Fibroblast of skin of left quadriceps (primary cell): ENCODE measurements at regions not wholly inside any gene's neighbourhood (a gene's known extent, or its start where the extent isn't known, plus 50 kb on each side); places are given as distances from the start of the nearest gene placed in this dataset.
A peak's percentile ranks its signal among the peaks of the same experiment; 100 is the strongest.

Experiments used
- DNase-seq, 2 experiments: peaks; one replicate each; pipeline ENCODE4 v3.0.0-alpha.2; 2013; ENCODE audit warnings: low read depth in 2 of 2

DNA sequence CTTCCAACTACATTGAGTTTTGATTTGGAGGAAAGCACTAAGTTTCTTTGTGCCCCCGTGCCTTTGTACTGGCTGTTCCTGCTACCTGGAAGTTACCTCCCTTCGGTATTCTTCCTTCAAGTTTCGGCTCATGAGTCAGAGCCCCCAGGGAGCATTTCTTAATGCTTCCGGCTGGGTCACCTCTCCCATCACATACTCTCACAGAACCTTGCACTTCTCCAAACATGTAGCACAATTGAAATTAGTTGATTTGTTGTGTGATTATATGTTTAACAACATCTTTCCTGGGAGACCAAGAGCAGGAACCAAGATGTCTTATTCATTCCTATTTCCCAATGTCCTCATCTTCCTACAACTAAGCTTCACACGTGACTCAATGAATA lies 158.6 kb upstream of the CDH5 start:
- DNase-seq, result no peak

DNA sequence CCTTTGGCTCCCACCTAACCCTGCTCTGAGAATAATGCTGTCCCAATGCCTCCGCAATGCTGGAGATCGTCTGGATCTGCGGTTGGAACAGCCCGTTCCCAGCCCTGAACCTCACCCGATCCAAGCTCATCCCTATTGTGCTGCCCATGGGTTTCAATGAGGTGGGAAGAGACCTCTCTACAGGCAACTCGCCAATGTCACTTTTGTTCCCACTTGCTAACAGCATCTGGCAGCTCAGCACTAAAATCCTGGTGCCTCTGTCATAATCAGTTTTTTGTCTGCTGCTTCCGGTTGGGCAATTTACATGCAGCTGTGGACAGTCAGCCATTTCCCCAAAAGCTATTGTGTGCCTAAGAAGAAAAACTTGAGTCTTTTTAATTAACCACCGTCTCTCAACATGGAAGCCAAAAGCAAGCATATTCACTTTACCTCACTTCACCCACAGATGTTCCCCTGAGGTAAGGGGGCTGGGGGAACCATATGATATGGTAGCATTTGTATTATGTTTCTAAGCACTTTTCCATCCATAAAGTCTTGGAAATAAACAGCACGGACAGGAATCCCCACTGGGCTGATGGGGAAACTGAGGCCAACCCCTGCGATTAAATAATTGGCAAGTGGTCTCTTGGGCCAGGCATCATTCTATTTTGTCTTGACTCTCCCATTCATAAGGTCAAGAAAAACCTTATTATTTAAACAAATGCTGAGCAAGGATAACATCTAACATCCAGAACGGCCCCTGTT lies 159.2 kb upstream of the CDH5 start:
- DNase-seq, result no peak

DNA sequence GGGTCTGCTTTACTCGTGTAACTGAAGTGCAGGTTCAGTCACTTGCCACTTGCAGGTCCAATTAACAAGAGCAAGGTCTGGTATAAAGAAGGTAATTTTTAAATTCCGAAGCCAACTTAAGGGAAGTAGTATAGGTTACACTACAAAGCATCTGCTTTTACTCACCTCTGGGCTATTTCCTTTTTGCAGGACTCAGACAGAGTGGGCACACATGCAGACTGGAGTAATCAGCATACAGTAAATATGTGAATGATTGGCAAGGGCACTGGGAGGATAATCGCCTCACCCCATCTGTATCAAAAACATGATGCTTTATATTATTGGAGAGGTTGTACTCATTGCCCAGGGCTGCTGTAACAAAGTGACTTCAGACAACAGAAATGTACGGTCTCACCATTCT lies 160.1 kb upstream of the CDH5 start:
- no peak for DNase-seq

DNA sequence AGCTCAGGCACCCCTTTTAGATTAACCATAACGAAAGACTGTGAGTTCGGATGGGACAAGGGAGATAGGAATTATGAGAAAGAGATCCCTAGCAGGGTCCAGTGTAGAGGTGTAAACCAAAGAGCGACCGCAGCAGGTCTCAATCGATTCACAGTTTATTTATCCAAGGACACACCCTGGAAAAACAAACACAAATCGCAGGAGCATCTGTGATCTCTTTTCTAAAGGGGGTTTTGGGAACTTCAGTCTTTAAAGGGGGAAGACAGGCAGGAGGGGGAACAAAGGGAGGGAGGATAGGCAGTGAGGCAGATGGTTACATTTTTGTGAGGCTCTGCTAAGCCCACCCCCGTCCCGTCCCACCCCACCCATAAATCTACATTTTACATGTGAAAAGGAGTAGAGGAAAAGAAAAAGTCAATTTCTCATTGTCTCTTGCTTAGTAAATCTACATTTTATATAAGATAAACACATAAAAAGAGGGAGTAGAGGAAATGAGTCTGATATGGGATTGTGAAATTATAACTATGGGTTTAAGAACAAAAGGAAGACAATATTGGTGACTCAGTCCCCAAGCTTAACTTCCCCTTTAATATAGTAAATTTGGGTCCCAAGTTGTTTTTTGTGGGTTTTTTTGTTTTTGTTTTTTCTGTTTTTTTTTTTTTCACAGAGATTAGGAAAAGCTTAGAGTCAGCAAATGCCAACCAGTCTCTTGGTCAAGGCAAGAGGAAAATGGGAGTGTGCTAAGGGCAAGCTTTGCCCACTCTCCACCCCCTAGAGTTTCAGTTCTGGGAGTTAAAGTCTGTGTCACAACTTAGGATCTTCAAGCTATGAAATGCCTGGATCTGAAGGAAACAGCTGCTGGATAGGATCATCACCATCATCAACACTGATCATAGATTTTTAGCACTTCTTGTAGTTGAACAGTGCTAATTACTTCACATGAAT lies 160.9 kb upstream of the CDH5 start:
- no peak for DNase-seq

DNA sequence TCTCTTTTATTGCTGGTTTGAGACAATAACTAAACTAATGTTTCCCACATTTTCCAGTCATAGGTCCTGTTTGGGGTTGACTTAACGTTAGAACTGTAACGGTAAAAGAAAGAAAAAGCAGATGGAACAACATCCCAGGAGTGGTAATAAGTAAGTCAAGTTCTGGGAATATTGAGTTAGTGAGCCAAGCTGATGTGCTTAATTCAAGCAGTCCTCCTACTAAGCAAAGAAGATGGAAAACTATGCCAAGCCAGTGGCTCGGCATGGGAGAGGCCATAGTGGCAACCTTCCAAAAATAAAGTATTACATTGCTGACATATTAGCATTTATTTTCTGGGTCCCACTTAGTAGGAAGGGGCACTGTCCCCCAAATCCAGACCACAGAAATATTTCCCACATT lies 161.7 kb upstream of the CDH5 start:
- DNase-seq, result peak; percentile 49 to 52

DNA sequence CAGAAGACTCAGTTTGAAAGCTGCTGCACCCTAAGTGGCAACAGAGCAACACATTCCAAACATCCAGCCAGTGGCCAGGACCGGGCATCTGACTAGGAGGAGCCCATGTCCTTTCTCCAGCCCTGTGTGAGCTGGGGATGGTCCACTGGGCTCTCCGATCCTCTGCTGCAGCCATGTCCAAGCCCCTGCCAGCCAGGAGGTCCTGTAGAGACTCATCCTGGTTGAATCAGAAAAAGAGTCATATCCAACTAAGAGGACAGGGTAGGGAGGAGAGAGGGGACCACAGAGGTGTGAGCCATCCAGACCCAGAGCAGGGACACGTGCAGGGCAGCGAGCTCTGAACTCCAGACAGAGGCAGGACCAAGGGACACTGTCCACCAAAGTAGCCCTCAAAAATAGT lies 163.0 kb upstream of the CDH5 start:
- DNase-seq, result no peak

DNA sequence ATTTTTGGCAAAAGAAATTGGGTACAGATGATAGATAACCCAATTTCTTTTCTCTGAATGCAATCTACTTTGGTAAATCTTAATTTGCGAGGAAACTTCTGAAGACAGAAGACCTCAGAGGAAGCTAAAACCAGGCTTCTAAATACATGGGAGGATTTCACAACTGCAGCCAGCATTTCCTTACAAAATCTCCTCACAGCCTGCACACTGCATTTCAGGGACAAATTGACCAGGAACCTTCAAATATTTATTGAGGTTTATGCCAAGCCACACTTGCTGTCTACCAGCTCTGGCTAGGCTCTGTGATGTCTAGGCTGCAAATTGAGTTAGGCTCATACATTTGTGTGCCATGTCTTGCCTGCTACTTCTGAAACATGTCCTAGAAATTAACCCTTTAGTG lies 167.3 kb upstream of the CDH5 start:
- no peak for DNase-seq

DNA sequence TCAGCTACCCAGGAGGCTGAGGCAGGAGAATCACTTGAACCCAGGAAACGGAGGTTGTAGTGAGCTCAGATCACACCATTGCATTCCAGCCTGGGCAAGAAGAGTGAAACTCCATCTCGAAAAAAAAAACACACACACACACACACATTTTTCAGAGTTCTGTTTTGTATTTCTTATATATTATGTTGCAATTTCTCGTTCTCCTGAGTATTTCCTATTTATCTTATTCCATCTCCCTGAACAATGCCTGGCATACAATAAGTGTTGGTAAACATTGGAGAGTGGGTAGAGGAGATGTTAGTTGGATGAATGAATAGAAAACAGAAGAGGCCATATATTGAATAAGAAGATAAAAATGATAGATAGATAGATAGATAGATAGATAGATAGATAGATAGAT lies 167.8 kb upstream of the CDH5 start:
- no peak for DNase-seq

DNA sequence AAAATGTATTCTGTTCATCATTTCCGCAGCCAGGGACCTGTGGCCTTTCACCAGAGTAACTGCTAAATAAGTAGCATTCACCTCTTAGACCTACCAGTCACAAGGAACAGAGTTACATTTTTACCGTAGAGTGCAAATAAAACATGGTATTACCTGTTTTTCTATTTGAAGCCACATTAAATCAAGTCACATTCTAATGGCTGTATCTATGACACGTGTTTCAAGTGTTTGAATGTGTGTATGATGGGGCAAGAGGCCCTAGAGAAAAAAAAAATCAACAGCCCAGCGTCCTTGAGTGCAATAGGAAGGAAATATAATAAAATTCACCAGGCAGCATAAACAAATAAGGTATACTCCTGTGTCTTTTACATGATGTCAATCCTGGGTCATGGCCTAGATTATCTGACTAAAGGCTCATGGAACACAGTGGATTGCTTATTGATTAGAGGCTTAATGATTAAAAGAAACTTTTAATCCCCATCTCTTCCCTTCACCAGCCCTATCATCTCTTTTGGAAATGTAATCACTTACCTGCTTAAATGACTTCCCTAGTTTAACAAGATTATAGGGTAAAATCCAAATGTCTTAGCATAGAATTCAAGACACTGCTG lies 168.7 kb upstream of the CDH5 start:
- no peak for DNase-seq

DNA sequence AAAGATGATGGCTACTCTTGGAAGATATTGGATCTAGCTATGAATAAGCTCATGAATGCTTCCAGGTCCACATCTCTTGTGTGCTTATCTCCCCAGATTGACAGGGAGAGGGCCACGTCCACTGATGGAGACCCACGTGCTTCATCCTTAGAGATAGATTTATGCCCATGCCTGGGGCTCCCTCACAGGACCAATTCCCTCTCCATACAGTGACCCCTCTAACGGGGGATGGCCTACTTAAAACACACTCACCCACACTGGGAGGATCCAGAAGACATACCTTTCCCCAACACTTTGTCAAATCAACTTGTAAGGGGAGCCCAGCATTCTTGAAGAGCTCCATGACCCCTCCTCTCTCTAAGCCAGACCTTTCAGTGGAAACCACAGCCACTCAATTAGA lies 169.7 kb upstream of the CDH5 start:
- no peak for DNase-seq

DNA sequence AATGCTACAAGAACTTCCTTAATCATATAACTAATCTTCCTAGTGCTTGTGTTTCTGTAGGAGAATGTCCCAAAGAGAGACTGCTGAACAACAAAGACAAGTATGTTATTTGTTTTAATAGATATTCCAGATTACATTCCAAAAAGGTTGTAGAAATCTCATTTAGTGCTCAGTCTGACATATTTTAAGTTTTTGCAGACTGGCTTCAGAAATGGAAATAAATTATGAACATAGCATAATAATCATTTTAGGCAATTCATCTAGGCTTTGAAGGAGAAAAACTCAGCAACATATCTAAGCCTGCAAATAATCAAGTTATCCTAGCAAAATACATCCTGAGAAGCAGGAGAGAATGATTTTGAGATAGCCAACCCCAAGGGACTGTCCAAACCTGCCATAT lies 171.6 kb upstream of the CDH5 start:
- no peak for DNase-seq

DNA sequence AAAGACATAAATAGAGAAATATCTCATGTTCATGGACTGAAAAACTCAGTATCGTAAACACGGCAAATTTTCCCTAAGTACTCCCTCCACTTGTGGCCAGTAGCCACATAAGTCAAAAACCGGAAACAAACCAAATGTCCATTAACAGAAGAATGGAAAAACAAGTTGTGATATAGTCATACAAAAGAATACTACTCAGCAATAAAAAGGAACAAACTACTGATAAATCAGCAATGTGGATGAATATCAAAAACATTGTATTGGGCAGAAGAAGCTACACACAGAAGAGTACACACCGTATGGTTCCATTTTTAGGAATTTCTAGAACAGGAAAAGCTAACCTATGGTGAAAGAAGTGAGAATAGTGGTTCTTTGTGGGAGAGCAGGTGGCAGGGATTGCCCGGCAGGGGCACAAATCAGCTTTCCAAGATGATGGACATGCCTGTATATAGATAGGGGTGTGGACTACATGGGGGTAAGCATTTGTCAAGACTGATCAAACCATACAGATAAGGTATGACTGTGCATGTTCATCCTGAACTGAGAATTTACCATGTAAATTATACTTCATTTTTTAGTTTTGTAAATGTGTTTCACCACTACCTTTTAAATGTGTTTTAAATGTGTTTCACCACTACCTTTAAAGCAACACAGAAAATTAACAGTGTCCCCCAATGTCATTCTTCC lies 172.8 kb upstream of the CDH5 start:
- DNase-seq, result no peak

DNA sequence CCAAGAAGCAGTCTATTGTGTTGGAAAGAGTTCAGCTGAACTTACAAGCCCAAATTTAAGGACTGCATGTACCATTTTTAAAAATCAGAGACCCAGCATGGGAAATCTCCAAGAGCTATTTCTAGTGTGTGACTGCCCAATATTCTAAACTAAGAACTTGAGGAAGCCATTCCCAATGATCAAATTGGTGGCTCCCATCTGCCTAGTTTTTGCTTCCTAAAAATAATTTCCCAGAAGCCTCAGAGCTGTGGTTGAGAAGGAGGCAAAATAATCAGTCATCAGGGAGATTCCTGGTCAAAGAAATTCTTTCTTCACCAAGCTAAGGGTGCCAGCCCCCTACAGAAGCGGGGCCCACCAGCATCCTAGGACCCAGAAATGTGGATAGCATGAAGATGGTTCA lies 176.1 kb upstream of the CDH5 start:
- no peak for DNase-seq

DNA sequence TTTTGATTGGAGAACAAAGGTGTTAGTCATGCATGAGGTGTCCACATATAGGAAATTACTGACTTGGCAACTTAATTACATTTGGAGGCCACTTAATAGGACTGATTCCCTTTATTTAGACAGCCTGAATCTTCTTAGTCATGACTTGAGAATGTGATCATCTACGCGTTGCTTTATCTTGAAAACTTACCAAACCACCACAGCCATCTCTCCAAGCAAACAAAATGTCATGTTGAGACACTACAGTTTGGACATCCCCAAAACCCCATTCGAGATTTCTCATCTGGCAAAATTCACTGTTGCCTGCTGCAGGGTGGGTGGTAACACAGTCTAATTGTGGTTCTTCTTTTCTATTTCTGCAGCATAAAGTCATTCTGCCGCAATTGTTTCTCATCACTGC lies 176.5 kb upstream of the CDH5 start:
- peak; percentile 87 for DNase-seq

DNA sequence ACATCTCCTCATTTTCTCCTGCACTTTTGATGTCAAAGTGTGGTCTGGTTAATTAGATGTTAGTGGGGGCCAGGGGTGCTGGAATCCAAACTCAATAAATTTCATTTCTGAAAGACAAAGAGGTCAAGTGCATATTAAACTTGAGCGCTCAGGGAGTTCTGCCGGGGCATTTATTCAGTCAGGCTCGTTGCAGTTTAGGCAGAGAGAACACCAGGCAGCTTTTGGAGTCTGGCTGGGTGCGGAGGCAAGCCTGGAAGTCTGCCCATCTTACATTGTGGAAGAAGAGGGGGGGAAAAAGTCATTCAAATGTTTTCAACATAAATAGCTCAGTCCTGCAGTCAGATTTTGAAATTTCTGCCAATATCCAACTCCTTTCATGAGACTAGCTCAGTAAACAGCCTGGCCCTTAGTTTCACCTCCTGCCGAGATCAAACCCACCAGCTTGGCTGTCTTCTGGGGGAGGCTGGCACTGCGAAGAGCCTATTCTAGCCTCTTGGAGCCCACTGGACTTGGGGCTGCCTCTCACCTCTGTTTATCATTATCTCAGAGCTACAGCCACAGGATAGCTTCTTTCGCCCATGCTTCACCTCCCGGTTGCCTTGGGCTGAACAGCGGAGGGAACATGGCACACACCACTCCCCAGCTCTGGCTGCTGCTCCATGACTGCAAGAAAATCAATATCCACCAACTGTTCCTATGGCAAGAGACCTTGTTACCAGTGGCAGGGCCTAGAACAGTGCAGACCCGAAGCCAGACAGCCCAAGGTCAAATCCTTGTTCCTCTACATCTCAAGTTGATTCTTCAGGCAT lies 177.4 kb upstream of the CDH5 start:
- DNase-seq, result peak; percentile 56 to 62

DNA sequence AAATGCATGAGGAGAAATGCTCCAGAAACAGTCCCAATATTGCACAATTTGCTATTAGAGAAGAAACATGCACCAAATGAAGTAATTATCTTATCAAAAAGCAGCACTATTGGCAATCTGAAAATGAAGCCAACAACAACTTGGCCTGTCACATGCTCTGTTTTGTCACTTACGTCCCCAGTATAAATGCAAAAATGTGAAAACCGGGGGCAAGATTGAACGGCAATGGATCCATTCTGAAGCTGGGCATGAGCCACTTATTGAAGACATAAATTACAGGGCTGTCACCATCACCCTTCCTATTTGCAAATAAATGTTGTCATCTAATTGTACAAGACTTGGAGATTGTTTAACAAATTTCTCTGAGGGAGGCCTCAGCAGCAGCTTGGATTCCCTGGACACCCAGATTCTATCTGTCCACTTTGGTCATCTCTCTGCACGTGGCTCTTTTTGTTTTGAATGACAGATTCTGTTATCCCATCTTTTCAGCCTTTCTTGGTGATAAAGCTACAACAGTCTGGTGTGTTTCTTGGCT lies 180.2 kb upstream of the CDH5 start:
- no peak for DNase-seq

DNA sequence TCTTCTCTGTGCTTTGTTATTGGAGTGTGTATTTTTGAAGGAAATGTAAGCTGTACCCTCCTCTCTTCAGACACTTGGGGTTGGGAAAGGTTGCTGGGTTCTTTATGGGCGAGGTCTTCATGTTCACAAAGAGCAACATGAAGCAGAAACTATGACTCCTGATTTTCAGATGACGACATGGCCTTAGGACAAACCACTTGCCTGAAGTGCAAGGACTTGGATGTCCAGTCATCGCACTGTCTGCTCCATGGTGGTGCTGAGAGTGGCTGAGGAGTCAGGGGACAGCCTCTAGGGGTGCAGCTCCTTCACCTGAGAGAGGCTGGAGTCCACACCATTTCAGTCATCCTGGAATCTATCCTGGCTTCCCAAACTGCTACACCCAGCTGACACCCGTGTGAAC lies 183.9 kb upstream of the CDH5 start:
- no peak for DNase-seq

DNA sequence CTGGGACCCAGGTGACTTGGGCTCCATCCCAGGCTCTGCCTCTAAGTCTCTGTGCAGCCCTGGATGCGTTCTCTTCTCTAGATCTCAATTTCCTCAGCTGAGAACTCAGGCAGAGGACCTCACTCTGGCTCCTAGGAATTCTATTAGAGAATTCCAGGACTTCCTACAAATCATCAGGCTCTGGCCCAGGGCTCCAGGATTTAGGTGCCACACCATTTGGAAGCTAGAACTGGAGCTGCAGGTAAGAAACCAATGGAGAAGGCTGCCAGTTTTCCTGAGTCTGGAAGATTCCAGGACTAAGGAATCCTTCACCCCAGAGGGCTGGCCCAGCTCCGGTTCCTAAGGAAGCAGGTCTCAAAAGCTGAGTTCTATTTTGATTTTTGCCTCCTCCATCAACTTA lies 189.8 kb upstream of the CDH5 start:
- DNase-seq, result no peak

DNA sequence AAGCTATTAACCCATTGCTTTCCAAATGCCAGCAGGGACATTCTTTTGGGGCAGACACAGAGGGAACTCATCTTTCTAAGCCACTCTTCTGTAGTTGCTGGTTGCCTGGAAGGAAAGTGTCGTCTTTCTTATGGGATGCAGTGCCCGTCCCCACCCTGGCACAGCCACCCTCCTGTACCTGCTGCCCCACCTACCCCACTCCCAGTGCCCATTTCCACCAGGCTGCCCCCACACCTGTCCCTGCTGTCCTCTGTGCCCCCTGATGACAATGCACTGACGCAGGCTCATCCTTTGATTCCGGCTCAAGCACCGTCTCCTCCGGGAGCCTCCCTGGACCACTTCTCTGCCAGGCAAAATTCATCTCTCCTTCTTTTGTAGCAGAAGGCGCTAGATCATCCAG lies 190.4 kb upstream of the CDH5 start:
- no peak for DNase-seq

DNA sequence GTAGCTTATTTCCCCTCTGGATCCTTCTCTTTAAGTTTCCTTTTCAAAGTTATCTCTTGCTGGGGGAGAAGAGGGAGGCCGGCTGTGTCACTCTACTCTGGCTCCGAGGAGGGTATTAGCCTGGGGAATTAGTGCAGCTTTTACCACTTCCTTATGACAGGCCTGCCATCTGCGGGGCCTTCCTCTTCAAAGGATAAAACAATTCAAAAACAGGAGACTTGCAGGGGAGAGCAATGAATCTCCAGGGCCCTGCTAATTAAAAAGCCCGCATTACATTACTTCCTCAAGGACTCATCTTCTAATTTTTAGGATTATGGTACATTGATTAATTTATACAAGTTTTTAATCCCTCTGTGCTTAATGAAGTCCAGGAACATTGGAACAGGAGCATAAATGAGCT lies 190.9 kb upstream of the CDH5 start:
- DNase-seq, result no peak

DNA sequence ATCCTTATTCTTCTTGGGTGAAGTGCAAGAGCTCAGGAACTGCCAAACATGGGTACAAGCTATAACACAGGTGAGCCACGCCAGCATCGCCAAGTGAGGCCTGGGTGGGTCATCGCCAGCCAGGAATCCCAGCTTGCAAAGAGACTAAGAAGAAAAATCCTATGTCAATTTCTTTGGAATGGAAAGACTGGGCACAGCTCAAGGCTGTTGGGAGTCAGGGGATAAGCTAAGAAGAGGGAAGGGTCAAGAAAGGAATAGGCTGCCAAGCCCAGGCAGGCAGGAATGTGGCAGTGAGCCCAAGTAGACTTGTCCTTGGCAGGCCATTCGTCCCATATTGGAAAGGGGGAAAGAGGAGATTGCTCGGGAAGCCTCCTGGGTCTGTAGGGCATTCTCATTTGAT lies 191.4 kb upstream of the CDH5 start:
- no peak for DNase-seq
